Transverse colon (tissue), 4 donors: ENCODE measurements at regions not wholly inside any gene's neighbourhood (a gene's known extent, or its start where the extent isn't known, plus 50 kb on each side); places are given as distances from the start of the nearest gene placed in this dataset.

Experiments
- DNase-seq: peaks from one replicate; pipeline ENCODE4 v3.0.0-alpha.2; 2019
- H3K27ac ChIP-seq, 4 donors: fragments of 200-600 bp; sonication (generic); 2 replicates each; pipeline ENCODE4 v1.5.1; 2016 to 2018; ENCODE audit warnings: inconsistent platforms in 4 of 4
- H3K27me3 ChIP-seq: fragments of 200-600 bp; sonication (generic); 2 replicates; pipeline ENCODE4 v1.5.1; 2017; ENCODE audit warnings: inconsistent platforms
- H3K36me3 ChIP-seq, 4 donors: fragments of 200-600 bp; sonication (generic); 2 replicates each; pipeline ENCODE4 v1.5.1; 2017 to 2019; ENCODE audit warnings: inconsistent platforms in 4 of 4
- H3K4me1 ChIP-seq, 4 donors: fragments of 200-600 bp; sonication (generic); 2 replicates each; pipeline ENCODE4 v1.5.1; 2017 to 2020; ENCODE audit warnings: inconsistent platforms in 4 of 4
- H3K4me3 ChIP-seq, 4 donors: fragments of 200-600 bp; sonication (generic); 1 replicate in 1 of 4; 2 replicates in 3 of 4; pipeline versions ENCODE4 v1.5.1 to v1.6.1; 2017 to 2019; ENCODE audit warnings: inconsistent platforms in 4 of 4
- H3K9me3 ChIP-seq, 2 donors: fragments of 200-600 bp; sonication (generic); 2 replicates each; pipeline ENCODE4 v1.5.1; 2017 to 2019; ENCODE audit warnings: inconsistent platforms in 2 of 2
- CTCF ChIP-seq, 5 experiments: fragments of 200-600 bp in 3 of 5; fragments of 450-650 bp in 2 of 5; sonication (generic) in 3 of 5; IDR thresholded peaks; 1 replicate in 2 of 5; 2 replicates in 3 of 5; pipeline ENCODE4 v1.5.1; 2016 to 2017; ENCODE audit warnings: antibody characterized with exemption in 5 of 5, inconsistent platforms in 3 of 5, mild to moderate bottlenecking in 2 of 5, moderate library complexity in 1 of 5
- EP300 ChIP-seq: sonication (generic); formaldehyde crosslinking; IDR thresholded peaks from one replicate; pipeline ENCODE4 v1.6.1; 2017; ENCODE audit warnings: antibody characterized with exemption, low read depth
- POLR2A ChIP-seq: fragments of 450-650 bp; IDR thresholded peaks from one replicate; pipeline ENCODE4 v1.6.1; 2016; ENCODE audit warnings: antibody characterized with exemption, mild to moderate bottlenecking, moderate library complexity
- POLR2AphosphoS5 ChIP-seq, 3 donors: sonication (generic); formaldehyde crosslinking; IDR thresholded peaks; one replicate each; pipeline ENCODE4 v1.6.1; 2016; ENCODE audit warnings: antibody characterized with exemption in 3 of 3
- whole genome bisulfite sequencing, 2 donors: methylation state at CpG; one replicate each; pipeline ENCODE4 v1.1.5; 2018; ENCODE audit warnings: low coverage in 1 of 2; 5-methylcytosine and 5-hydroxymethylcytosine counted together
- in situ Hi-C, 4 donors: fragments of 200-750 bp; cut with MboI; loops; one replicate each; pipeline versions ENCODE4 v1.15.0 to v1.15.1; 2017; ENCODE audit warnings: low sequenced_read_pairs in 3 of 4, low pct_ligation_motif_present in 1 of 4, low pct_unique_long_range_greater_than_20kb in 1 of 4
- intact Hi-C: fragments of 100-400 bp; cut with DNase I; formaldehyde crosslinking; loops from one replicate; pipeline ENCODE4 v1.15.1; 2023; ENCODE audit warnings: low total_unique reads

- Histone ChIP-seq H3K27ac (no peak overlapping the region), H3K36me3 (no peaks in the 10 kb centered on the region), H3K4me3 (no peak overlapping the region), H3K9me3 (no peaks in the 10 kb centered on the region), H3K4me1 (no peaks in the 10 kb centered on the region), H3K27me3 (no peaks in the 10 kb centered on the region)
- no peak for DNase-seq
- intact Hi-C loops (no loop called here), in situ Hi-C loops (no loop called here)
- 88 to 92% methylated on average over 3 to 4 of the region's 4 CpGs for WGBS, 2 donors
- TF ChIP-seq EP300 (no peak), POLR2A (no peak), CTCF (IDR thresholded peaks at IDR 0.05) (no peak), POLR2AphosphoS5 (IDR thresholded peaks at IDR 0.05) (no peak)
Measured at GRCh38 chr6:139509167-139509566, 134.7 kb upstream of the CITED2 start.

GRCh38 chr6:139508576-139508975 lies 134.1 kb upstream of the CITED2 start:
- TF ChIP-seq POLR2AphosphoS5 (IDR thresholded peaks at IDR 0.05), result no peak
- no peak for TF ChIP-seq CTCF (IDR thresholded peaks at IDR 0.05)
- no peak for TF ChIP-seq EP300
- TF ChIP-seq POLR2A, result no peak
- no peak overlapping the region for H3K4me3 ChIP-seq
- no peak for DNase-seq
- H3K27ac ChIP-seq, result no peak overlapping the region
- WGBS, 2 donors, result 61 to 72% methylated on average over 2 of the region's 2 CpGs
- in situ Hi-C loops, result no loop called here
- intact Hi-C loops, result no loop called here
- no peaks in the 10 kb centered on the region for H3K9me3 ChIP-seq
- no peaks in the 10 kb centered on the region for H3K27me3 ChIP-seq
- no peaks in the 10 kb centered on the region for H3K4me1 ChIP-seq
- H3K36me3 ChIP-seq, result no peaks in the 10 kb centered on the region

GRCh38 chr6:139508023-139508422 lies 133.6 kb upstream of the CITED2 start:
- in situ Hi-C loops, result no loop called here
- H3K4me3 ChIP-seq, result no peak overlapping the region
- WGBS, 2 donors, result 76 to 82% methylated on average over 2 of the region's 2 CpGs
- no peaks in the 10 kb centered on the region for H3K36me3 ChIP-seq
- no peak for TF ChIP-seq POLR2A
- no peaks in the 10 kb centered on the region for H3K27me3 ChIP-seq
- no peak overlapping the region for H3K27ac ChIP-seq
- no peaks in the 10 kb centered on the region for H3K4me1 ChIP-seq
- H3K9me3 ChIP-seq, result no peaks in the 10 kb centered on the region
- no peak for DNase-seq
- intact Hi-C loops, result no loop called here

GRCh38 chr6:139500977-139501376 lies 126.5 kb upstream of the CITED2 start:
- intact Hi-C loops, result no loop called here
- 96% methylated on average over 1 of the region's 1 CpG; no CpG with 5 or more reads in 1 of the 2 donors for WGBS, 2 donors
- TF ChIP-seq EP300 (no peak), CTCF (IDR thresholded peaks at IDR 0.05) (no peak), POLR2A (no peak), POLR2AphosphoS5 (IDR thresholded peaks at IDR 0.05) (no peak)
- DNase-seq, result no peak
- in situ Hi-C loops, result no loop called here
- no peaks in the 10 kb centered on the region for H3K36me3 ChIP-seq
- H3K4me3 ChIP-seq, result no peak overlapping the region
- no peaks in the 10 kb centered on the region for H3K27me3 ChIP-seq
- H3K4me1 ChIP-seq, result no peaks in the 10 kb centered on the region
- no peak overlapping the region for H3K27ac ChIP-seq
- H3K9me3 ChIP-seq, result no peaks in the 10 kb centered on the region

GRCh38 chr6:139498715-139499114 lies 124.3 kb upstream of the CITED2 start:
- Histone ChIP-seq H3K27me3 (no peaks in the 10 kb centered on the region), H3K4me1 (no peaks in the 10 kb centered on the region), H3K4me3 (no peak overlapping the region), H3K9me3 (no peaks in the 10 kb centered on the region), H3K27ac (no peak overlapping the region), H3K36me3 (no peaks in the 10 kb centered on the region)
- TF ChIP-seq CTCF (IDR thresholded peaks at IDR 0.05) (no peak), POLR2AphosphoS5 (IDR thresholded peaks at IDR 0.05) (no peak), POLR2A (no peak), EP300 (no peak)
- intact Hi-C loops (no loop called here), in situ Hi-C loops (no loop called here)
- no peak for DNase-seq
- 90 to 94% methylated on average over 2 of the region's 2 CpGs for WGBS, 2 donors
